NCI-H187 (cell line): ENCODE measurements at regions not wholly inside any gene's neighbourhood (a gene's known extent, or its start where the extent isn't known, plus 50 kb on each side); places are given as distances from the start of the nearest gene placed in this dataset.
"Not testable (repeated sequence)": the region's sequence is repeated elsewhere in the genome, so short reads cannot be mapped to it uniquely, and the experiment has no call there.

Experiments
- DNase-seq, 2 experiments: peaks; one replicate each; lab custom pipeline; 2025; lab: John Stamatoyannopoulos, UW

GRCh38 chr4:84126061-84126787 lies 372.9 kb downstream of the NKX6-1 start:
- DNase-seq: peak; percentile 24 to 26

- DNase-seq: no peak
Measured at GRCh38 chr4:84110040-84110439, 389.1 kb downstream of the NKX6-1 start.

GRCh38 chr4:84101653-84102625 lies 397.2 kb downstream of the NKX6-1 start:
- not testable (repeated sequence) for DNase-seq

- DNase-seq: no peak
Measured at GRCh38 chr4:84100071-84100470, 399.0 kb downstream of the NKX6-1 start.

- DNase-seq: no peak
Measured at GRCh38 chr4:84099599-84099998, 399.5 kb downstream of the NKX6-1 start.

GRCh38 chr4:84091266-84091665 lies 407.8 kb downstream of the NKX6-1 start:
- DNase-seq: no peak

- no peak for DNase-seq
Measured at GRCh38 chr4:84089652-84090437, 409.2 kb downstream of the NKX6-1 start.

- no peak for DNase-seq
Measured at GRCh38 chr4:84085986-84086385, 413.1 kb downstream of the NKX6-1 start.

GRCh38 chr4:84070289-84070688 lies 428.8 kb downstream of the NKX6-1 start:
- no peak for DNase-seq

GRCh38 chr4:84063619-84064018 lies 435.5 kb downstream of the NKX6-1 start:
- DNase-seq: no peak

- DNase-seq: no peak
Measured at GRCh38 chr4:84058201-84058600, 440.9 kb downstream of the NKX6-1 start.

GRCh38 chr4:84051639-84052038 lies 447.5 kb downstream of the NKX6-1 start:
- DNase-seq: no peak

- DNase-seq: no peak
Measured at GRCh38 chr4:84051089-84051488, 448.0 kb downstream of the NKX6-1 start.

- DNase-seq: no peak
Measured at GRCh38 chr4:84050015-84050414, 449.1 kb downstream of the NKX6-1 start.

GRCh38 chr4:84046551-84046950 lies 452.5 kb downstream of the NKX6-1 start:
- no peak for DNase-seq

- no peak for DNase-seq
Measured at GRCh38 chr4:84041426-84041825, 457.7 kb downstream of the NKX6-1 start.

- no peak for DNase-seq
Measured at GRCh38 chr4:84035568-84035967, 463.5 kb downstream of the NKX6-1 start.

- DNase-seq: no peak
Measured at GRCh38 chr4:84032372-84032771, 466.7 kb downstream of the NKX6-1 start.

- DNase-seq: no peak
Measured at GRCh38 chr4:84031401-84031800, 467.7 kb downstream of the NKX6-1 start.

GRCh38 chr4:84028340-84028739 lies 470.8 kb downstream of the NKX6-1 start:
- DNase-seq: no peak

- DNase-seq: no peak
Measured at GRCh38 chr4:84024405-84024804, 474.7 kb downstream of the NKX6-1 start.

- no peak for DNase-seq
Measured at GRCh38 chr4:84022564-84022963, 476.5 kb downstream of the NKX6-1 start.
